GM21529 (cell line): ENCODE measurements at regions not wholly inside any gene's neighbourhood (a gene's known extent, or its start where the extent isn't known, plus 50 kb on each side); places are given as distances from the start of the nearest gene placed in this dataset.
"Not testable (repeated sequence)": the region's sequence is repeated elsewhere in the genome, so short reads cannot be mapped to it uniquely, and the experiment has no call there.

Experiments
- ATAC-seq: cut with Tn5 transposase; IDR thresholded peaks from one replicate; pipeline ENCODE4 v1.9.1; 2021; ENCODE audit not compliant: unreplicated experiment

DNA sequence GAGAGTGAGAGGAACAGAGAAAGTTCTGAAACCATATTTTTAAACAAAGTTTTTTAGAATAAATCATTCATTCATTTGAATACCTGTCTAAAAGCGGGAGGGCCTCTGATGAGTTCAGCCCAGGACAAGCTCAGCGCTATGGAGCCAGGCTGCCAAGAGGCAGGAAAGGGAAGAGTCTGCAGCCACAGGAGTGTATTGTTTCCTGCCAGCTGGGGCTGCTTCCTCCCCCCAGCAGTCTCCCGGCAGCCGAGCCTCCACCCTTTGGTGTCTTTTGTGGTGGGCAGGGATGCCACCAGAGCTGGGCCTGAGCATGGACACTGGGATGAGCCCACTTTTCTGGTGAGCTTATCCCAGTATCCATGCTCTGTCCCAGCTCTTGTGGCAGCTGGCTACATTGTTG lies 199.5 kb upstream of the TPRG1 start:
- no peak for ATAC-seq

- no peak for ATAC-seq
Measured at GRCh38 chr3:188974856-188975599, 196.7 kb upstream of the TPRG1 start.

GRCh38 chr3:188975600-188976314 lies 196.0 kb upstream of the TPRG1 start:
- no peak for ATAC-seq

- no peak for ATAC-seq
Measured at GRCh38 chr3:188976407-188976806, 195.4 kb upstream of the TPRG1 start.

DNA sequence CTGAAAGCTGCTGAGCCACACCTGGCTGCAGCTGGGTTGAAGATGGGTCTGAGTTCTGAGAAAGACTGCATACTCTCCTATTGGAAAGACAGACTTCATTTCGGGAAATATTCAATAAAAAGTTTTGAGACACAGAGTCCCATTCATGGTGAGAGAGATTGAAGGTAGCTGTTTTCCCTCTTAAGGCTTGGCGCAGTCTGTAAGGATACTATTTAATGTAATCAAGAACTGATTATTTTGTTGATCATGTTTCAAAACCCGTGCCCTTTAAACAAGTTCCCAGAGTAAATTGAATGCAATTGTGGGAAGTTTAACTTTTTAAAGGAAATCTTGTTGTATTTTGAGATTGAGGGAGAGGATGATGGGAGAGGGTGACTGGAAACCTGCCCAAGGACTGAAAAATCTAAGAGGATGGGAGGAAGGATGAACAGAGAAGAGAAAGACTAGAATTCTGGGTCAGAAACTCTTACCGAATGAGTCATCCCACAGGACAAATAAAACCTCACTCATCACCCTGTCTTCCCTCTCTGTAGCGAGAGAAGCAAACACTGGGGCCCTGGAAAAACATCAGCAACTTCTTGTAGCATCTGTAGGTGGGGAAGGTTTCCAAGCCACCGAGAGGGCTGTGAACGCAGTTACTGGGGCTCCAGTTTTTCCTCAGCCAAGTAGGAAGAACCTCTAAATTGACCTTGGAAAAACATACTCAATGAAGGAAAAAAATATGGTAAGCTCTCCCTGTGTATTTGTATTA lies 193.2 kb upstream of the TPRG1 start:
- ATAC-seq, result no peak

GRCh38 chr3:188979248-188979647 lies 192.5 kb upstream of the TPRG1 start:
- ATAC-seq, result no peak

GRCh38 chr3:188979669-188980310 lies 192.0 kb upstream of the TPRG1 start:
- ATAC-seq, result no peak

DNA sequence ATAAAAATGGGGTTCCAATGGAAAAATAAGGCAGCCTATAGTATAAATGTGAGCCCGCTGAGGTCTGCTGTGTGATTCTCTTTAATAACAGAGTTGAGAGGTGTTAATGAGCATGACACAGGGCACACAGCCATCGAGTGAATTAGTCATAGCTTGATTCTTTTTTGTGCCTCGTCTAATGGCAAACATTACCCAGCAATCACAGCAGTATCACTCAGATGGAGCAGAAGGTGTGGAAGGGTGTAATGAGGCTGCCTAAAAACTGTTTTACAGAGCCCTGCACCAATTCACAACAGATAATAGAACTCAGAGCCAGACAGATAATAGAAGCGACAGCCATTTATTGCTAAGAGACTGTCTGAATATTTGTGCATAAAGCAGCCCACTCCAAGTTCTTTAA lies 178.6 kb upstream of the TPRG1 start:
- no peak for ATAC-seq

DNA sequence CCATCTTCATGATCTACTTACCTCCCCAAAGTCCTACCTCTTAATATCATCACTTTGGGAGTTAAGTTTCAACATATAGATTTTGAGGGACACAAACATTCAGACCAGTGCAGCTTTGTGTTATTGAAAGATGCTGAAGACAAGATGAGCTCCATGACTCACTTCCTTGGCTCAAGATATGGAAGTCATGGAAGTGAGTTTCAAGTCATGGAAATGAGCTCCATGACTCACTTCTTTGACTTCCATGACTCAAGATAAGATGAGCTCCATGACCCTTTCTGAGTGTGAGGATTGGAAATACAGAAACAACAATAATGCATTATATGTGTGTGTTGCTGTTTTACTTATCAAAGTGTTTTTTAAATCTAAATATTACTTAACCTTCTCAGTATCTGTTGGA lies 170.2 kb upstream of the TPRG1 start:
- ATAC-seq, result no peak

- ATAC-seq, result no peak
Measured at GRCh38 chr3:189003410-189003809, 168.4 kb upstream of the TPRG1 start.

DNA sequence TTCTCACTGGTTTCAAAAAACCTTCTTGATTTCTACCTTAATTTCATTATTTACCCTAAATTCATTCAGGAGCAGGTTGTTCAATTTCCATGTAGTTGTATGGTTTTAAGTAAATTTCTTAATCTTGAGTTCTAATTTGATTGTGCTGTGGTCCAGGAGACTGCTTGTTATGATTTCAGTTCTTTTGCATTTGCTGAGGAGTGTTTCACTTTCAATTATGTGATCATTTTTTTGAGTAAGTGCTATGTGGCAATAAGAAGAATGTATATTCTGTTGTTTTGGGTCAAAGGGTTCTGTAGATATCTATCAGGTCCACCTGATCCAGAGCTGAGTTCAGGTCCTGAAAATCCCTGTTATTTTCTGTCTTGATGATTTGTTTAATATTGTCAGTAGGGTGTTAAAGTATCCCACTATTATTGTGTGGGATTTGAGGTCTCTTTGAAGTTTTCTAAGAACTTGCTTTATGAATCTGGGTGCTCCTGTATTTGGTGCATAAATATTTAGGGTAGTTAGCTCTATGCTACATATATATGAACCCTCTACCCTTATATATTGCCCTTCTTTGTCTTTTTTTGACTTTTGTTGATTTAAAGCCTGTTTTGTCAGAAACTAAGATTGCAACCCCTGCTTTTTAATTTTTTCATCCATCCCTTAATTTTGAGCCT lies 158.4 kb upstream of the TPRG1 start:
- ATAC-seq, result no peak

- no peak for ATAC-seq
Measured at GRCh38 chr3:189014526-189014925, 157.2 kb upstream of the TPRG1 start.

DNA sequence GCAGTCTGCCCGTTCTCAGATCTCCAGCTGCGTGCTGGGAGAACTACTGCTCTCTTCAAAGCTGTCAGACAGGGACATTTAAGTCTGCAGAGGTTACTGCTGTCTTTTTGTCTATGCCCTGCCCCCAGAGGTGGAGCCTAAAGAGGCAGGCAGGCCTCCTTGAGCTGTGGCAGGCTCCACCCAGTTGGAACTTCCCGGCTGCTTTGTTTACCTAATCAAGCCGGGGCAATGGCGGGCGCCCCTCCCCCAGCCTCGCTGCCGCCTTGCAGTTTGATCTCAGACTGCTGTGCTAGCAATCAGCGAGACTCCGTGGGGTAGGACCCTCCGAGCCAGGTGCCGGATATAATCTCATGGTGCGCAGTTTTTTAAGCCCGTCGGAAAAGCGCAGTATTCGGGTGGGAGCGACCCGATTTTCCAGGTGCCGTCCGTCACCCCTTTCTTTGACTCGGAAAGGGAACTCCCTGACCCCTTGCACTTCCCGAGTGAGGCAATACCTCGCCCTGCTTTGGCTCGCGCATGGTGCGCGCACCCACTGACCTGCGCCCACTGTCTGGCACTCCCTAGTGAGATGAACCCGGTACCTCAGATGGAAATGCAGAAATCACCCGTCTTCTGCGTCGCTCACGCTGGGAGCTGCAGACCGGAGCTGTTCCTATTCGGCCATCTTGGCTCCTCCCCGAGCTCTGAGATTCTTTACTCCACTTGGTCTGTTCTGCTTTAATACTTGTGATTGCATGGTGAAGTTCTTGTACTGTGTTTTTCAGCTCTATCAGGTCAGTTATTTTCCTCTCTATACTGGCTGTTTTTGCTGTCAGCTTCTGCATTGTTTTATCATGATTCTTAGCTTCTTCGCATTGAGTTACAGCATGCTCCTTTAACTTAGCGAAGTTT lies 148.9 kb upstream of the TPRG1 start:
- not testable (repeated sequence) for ATAC-seq

DNA sequence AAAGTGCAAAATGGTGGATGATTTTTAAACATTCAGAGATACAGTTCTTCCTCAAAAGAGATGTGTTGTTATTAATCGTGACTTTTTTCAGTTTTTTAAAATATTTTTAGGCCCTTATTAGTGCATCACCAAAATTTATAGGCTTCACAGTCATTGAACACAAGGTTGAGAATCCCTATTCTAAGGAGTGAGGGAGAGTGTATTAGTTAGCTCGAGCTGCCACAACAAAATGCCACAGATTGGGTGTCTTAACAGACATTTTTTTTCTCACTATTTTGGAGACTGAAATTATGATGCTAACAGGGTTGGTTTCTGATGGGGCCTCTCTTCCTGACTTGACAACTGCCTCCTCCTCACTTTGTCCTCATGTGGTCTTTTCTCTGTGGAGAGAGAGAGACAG lies 145.9 kb upstream of the TPRG1 start:
- ATAC-seq, result no peak

DNA sequence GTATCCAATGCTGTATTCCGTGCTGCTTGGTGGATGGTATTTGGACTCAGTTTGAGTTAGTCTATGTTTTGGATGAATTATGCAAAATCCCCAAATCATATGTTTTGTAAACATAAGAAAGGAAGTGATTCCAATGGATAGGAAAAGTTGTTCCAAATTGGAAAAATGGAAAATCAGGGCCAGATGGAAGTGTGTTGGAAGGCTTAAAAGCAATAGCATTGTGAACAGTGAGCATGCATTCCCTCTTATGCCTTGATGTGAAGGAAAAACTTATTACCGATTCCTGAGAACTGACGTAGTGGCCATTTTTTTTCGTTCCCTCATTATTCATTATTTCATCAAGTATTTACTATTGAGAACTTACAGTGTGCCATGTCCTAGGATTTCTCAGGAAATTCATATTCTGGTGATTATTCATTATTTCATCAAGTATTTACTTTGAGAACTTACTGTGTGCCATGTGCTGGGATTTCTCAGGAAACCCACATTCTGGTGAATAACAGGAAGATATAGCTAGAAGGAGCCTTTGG lies 144.1 kb upstream of the TPRG1 start:
- ATAC-seq, result no peak

- no peak for ATAC-seq
Measured at GRCh38 chr3:189038773-189039745, 132.7 kb upstream of the TPRG1 start.

DNA sequence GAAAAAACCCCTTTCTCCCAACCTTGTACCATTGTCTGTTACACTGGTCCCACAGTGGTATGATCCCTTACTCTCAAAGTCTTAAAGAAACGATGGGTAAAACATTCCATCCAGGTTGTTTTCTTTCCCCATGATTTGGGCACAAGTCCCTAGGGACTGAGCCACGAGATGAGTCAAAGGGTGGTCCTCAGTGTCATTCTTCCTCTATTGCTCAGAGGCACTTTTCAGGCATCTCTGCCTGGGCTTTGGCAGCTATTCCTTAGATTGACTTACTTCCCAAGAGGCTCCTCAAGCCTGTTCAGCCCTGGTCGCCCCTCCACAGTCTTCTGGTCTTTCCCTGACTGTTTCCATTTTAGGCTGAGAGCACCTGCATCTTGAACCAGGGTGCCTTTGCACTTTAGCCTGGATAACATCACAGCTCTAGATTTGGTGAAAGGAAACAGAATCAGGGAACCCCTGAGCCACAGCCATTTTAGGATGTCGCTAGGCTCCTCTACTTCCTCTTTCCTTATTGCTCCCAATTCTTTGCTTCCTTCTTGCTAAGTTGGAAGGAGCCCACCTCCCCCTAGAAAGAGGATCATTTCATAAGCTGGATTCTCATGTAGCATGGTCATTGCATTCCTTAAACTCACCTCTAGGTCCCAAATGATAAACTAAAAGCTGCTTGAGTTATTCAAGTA lies 131.0 kb upstream of the TPRG1 start:
- ATAC-seq, result no peak
